ENCODE measurements at regions not wholly inside any gene's neighbourhood (a gene's known extent, or its start where the extent isn't known, plus 50 kb on each side); places are given as distances from the start of the nearest gene placed in this dataset.
"Not testable (repeated sequence)": the region's sequence is repeated elsewhere in the genome, so short reads cannot be mapped to it uniquely, and the experiment has no call there.

DNA sequence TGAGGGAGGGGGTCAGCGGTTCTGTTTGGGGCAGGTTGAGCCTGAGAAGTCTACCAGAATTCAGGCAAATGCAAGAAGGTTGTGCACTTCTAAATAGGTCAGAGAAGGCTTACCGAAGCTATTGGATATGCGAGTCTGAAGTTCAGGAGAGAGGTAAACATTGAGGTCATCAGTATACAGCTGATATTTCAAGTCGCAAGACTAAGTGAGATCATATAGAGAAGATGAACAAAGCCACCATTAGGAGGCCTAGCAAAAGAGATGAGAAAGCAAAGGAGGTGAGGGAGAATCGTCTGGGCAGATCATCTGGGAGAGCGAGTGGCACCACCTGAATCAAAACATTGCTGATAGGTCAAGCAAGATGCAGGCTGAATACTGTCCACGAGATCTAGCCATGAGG is 430.6 kb downstream of the BUD13 start:
- no peak for DNase-seq (ENCODE audit: low read depth in 2 of 2)

DNA sequence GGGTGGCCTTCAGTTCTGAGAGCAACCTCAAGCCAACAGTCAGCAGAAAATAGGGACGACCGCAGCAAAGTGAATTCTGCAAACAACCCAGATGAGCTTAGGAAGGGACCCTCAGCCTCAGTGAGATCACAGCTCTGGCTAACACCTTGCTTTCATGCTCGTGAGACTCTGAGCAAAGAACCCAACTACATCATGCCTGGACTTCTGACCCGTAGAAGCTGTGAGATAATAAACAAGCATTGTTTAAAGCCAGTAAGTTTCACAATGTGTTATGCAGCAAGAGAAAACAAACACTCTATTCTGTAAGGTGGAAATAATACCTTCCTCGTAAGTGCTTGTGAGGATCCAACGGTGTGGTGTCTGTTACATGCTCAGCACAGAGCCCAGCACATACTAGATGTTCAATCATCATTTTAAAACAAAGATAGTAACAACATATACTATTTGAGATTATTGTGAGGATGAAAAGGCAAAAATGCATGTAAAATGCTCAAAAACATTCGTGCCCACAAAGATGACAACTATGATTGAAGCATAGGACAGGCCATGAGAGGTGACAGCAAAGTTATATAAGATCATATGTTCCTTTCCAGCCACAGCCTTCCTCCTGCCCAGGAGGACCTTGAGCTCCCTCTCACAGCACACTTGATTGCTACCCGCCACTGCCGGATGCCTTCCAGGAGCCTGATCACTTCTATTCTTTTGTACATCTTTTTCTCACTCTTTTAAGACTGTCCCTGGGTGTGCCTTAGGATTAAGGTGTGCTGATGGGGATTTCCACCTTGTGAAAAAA is 433.3 kb downstream of the BUD13 start:
- DNase-seq (ENCODE audit: low read depth in 2 of 2): no peak

DNA sequence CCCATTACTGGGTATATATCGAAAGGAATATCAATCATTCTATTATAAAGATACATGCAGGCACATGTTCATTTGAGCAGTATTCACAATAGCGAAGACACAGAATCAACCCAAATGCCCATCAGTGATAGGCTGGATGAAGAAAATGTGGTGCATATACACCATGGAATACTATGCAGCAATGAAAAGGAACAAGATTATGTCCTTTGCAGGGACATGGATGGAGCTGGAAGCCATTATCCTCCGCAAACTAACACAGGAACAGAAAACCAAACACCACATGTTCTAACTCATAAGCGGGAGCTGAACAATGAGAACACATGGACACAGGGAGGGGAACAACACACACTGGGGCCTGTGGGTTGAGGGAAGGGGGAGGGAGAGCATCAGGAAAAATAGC is 434.3 kb downstream of the BUD13 start:
- DNase-seq (ENCODE audit: low read depth in 2 of 2): not testable (repeated sequence)

DNA sequence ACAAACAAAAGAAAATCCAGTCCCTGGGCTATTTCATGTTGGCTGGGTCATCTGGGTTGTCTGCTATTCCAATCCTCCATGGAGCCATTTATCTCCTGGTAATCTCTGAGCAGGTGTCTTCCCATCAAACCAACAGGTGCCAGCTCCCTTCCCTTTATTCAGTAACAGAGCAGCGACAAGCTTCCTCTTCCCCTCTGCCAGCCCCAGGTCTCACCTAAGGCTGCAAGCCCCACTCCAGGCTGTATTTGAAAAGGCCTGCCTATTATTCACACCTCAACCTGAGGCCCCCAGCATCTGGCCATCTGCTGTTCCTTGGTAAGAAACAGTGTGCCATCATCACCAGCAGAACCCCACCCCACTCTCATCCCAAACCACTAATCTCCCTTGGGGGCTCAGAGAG is 436.2 kb downstream of the BUD13 start:
- DNase-seq (ENCODE audit: low read depth in 2 of 2): no peak

GRCh38 chr11:116335891-116336290 is 436.9 kb downstream of the BUD13 start:
- no peak for DNase-seq (ENCODE audit: low read depth in 2 of 2)

DNA sequence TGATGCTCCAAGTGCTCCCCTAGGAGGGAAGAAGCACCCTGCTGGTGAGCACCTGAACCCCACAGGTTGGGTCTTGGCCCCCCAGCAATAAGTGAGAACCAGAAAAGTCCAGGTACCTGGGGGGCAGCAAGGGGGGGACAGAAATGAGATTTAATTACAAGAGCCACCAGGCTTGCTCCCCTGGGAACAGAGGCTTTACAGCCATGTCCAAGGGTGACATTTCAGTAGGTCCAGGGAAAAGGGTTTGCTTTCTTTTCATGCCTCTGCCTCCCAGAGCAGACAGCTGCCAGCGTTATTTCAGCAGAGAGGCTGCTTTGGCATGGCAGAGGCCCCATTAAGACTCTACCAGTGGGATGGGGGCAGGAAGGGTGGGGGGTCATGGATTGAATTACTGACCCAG is 437.7 kb downstream of the BUD13 start:
- DNase-seq (ENCODE audit: low read depth in 2 of 2): no peak

- no peak for DNase-seq (ENCODE audit: low read depth in 2 of 2)
These were observed 438.2 kb downstream of the BUD13 start for GRCh38 chr11:116334596-116334995.

DNA sequence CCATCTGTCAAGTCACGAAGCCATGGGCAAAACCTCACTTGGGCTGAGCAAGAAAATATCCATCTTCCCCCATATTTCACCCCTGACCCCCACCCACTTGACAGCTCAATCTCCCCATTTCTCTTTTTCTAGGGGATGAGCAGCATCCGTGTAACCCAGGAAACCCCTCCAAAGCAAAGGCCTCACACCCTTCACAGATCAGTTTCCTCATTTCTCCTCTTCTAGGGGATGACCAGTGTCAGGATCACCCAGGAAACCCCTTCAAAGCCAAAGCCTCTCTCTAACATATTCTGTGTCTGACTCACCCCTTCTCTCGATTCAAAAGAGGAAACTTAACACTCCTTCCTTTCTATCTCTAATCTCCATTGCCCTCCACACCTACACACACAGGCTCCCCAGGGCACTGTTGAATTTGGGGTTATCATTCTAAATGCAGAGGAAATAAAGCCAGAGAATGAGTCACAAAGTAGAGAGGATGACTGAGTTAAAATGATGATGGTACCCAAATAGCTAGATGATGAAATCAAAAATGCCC is 439.7 kb downstream of the BUD13 start:
- DNase-seq (ENCODE audit: low read depth in 2 of 2): no peak

DNA sequence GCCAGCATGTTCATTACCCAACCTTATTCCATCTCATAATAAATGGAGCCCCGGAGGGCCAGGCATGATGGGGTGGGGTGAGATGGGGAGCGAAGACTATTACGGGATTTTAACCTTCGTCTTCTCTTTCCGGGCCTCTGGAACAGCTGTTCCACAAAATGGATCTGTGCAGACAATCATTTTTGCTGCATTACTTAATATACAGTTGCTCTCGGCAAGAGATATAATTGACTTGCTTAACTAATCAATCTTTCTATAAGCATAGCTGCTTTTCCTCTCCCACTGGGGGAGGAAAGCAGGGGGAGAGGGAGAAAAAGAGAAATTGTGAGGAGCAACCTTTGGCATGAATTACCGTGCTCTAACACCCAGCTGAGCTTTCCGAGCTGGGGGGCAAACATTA is 440.4 kb downstream of the BUD13 start:
- no peak for DNase-seq (ENCODE audit: low read depth in 2 of 2)

DNA sequence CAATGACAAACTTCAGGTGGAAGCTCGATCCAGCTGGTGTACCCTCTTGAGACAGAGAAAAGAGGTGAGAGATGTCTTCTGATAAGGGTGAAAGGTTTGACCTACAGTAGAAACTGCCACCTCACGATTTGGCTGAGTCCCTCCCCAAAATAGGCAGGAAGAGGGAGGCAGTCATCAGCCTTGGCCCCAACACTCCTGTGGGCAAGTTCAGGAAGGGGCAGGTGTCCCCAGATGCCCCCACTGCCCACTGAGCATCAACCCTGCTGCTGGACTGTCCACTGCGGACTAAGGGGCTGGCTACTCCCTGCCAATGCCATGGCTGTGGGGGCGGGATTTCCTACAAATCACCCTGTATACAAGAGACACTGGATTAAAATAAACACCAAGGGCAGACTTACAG is 441.4 kb downstream of the BUD13 start:
- DNase-seq (ENCODE audit: low read depth in 2 of 2): no peak

- no peak for DNase-seq (ENCODE audit: low read depth in 2 of 2)
These were observed 442.2 kb downstream of the BUD13 start for GRCh38 chr11:116330439-116331185.

GRCh38 chr11:116329354-116330090 is 443.3 kb downstream of the BUD13 start:
- DNase-seq (ENCODE audit: low read depth in 2 of 2): no peak

DNA sequence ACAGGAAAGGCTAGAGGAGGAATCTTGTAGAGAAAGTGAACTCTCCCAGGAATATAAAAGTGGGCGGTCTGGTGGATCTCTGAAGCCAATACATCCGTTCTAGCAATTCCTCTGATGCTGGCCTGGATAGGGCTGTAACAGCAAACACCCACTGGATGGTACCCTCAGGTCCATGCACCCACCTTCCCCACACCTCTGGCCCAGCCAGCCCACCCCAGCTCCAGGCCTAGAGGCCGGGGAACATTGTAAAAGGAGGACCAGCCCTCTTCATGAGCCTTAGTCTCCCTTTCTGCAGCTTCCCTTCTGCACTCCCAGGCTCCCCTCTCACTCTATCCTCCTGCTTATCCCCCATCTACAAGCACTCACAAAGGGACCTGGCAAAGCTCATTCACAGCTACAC is 443.9 kb downstream of the BUD13 start:
- no peak for DNase-seq (ENCODE audit: low read depth in 2 of 2)

- no peak for DNase-seq (ENCODE audit: low read depth in 2 of 2)
These were observed 444.4 kb downstream of the BUD13 start for GRCh38 chr11:116328391-116328790.

DNA sequence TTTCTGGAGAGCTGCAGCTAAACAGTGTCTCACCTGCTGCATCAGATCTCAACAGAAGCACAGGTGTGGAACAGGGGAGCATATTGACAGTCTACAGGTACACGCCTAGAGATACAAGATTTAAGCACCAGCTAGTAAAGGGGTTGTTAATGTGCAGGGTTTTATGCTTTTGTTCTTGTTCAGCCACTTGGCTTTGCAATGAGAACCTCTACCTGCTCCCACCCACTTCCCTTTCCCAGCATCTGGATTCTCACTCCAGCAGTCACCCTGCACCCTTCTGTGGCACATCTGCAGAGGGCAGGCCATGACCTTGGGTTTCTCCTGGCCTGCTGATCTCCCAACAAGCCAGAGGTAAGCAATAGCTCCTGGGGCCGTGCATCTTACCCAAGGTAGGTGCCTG is 446.6 kb downstream of the BUD13 start:
- DNase-seq (ENCODE audit: low read depth in 2 of 2): no peak

DNA sequence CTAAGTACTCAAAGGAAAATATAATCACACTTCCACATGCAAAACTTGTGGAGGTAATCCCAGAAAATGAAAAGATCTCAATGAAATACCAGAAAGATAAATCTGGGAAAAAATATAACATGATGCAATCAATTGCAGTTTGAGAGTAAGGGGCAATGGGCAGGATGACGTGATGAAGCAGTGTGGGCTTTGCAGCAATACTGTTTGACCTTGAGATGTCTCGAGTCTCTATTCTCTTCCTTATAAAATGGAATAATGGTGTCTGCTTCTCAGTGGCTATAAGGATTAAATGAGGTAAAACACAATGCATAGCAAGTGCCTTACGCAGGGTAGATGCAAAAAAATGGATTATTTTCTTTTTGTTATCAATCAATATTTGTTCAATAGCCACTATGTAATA is 447.5 kb downstream of the BUD13 start:
- no peak for DNase-seq (ENCODE audit: low read depth in 2 of 2)

DNA sequence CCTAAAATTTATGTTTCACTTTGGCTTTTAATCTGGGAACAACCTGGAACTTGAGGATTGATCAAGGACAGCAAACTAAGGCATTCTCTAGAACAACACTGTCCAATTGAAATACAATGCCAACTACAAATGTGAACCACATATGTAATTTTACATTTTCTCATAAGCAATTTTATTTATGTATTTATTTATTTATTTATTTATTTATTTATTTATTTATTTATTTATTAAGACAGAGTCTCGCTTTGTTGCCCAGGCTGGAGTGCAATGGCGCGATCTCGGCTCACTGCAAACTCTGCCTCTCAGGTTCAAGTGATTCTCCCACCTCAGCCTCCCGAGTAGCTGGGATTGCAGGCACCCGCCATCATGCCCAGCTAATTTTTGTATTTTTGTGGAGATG is 448.7 kb downstream of the BUD13 start:
- DNase-seq (ENCODE audit: low read depth in 2 of 2): not testable (repeated sequence)

DNA sequence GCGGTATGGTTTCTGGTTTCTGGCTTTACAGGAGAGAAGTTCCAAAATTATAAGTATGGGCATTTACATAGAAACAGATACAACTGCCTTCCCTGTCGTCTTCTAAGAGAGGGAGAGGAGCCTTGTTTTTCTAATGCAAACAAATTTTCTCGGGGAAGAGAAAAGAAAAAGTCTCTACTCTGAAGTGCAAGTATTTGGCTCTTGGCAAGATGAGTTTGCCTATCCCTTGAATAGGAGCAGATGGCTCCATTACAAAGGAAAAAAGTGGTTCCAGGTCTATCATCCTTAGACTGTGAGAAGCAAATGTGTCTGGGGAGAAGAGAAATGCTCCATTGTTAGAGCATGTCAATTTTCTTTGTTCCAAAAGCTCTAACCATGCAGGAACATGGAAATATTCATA is 455.6 kb downstream of the BUD13 start:
- DNase-seq (ENCODE audit: low read depth in 2 of 2): no peak

GRCh38 chr11:116314006-116314405 is 458.8 kb downstream of the BUD13 start:
- DNase-seq (ENCODE audit: low read depth in 2 of 2): no peak

DNA sequence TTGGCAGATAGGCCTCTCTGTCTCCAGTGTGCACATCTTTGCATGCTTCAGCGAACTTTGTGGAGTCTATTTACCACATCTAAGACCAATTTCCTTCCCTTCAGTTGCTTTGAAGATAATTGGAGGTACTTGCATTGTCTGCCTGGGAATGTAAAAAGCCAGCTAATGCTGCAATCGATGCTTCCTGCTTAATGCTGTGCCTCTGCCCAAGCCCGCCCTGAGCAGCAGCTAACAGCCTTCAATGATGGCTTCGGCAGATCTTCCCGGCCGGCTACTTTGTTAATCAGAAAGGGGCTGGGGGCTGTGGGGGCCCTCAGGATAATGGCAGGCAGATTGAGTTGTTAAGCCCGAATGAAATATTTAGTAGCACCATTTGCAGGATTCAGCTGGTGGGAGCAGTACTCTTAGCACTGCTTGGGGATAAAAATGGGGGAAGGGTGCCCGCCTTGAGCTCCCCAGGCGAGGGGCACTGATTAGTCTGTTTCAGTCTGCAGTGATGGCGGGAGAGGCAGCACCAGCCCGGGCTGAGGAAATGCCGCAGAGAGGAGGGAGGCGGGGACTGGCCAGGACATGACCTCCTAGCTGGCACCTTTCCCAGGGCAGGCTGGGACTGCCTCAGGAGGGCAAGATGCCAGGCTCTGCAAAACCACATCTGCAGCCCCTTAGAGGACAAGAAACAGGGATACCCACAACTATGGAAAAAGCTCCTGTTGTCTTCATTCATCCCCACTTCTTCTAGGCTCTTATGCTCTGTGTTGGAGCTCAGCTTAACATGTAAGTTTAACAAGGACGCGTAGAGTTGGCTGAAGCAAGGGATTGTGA is 460.0 kb downstream of the BUD13 start:
- DNase-seq (ENCODE audit: low read depth in 2 of 2): no peak

DNA sequence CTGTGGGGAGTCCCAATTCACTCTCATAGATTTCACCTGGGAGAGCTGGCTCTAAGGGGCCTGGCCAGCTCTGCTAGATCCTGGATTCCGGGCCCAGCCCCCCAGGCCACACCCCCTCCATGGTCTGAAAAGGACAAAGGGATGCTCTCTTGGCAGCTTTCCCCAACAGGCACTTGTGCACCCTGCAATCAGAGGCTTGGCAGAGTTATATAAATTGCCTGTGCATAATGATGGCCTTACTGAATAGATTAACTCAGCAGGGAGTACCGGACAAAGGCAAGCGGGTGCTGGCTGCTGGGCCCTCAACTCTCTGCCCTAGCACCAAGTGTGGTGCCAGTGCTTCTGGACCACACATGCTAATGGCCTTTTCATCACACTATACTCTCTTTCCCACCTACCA is 461.6 kb downstream of the BUD13 start:
- no peak for DNase-seq (ENCODE audit: low read depth in 2 of 2)

GRCh38 chr11:116310698-116311097 is 462.1 kb downstream of the BUD13 start:
- no peak for DNase-seq (ENCODE audit: low read depth in 2 of 2)

Measured in activated CD8-positive, alpha-beta memory T cell treated with anti-CD3 and anti-CD28 coated beads for 4 hours (primary cell).